Adrenal gland (tissue), 9 donors: ENCODE measurements at regions not wholly inside any gene's neighbourhood (a gene's known extent, or its start where the extent isn't known, plus 50 kb on each side); places are given as distances from the start of the nearest gene placed in this dataset.

Experiments used
- DNase-seq, 7 donors: peaks; one replicate each; pipeline ENCODE4 v3.0.0-alpha.2; 2019 to 2020
- H3K27ac ChIP-seq, 5 donors: fragments of 200-600 bp; sonication (generic) in 4 of 5; 1 replicate in 3 of 5; 2 replicates in 2 of 5; pipeline versions ENCODE4 v1.5.1 to v1.8.0; 2016 to 2020; ENCODE audit warnings: mild to moderate bottlenecking in 1 of 5
- H3K27me3 ChIP-seq: fragments of 200-600 bp; 2 replicates; pipeline ENCODE4 v1.8.0; 2021
- H3K36me3 ChIP-seq, 2 donors: fragments of 200-600 bp; replicated peaks in 1 of 2; 1 replicate in 1 of 2; 2 replicates in 1 of 2; pipeline versions ENCODE4 v1.5.1 to v1.8.0; 2018 to 2022
- H3K4me1 ChIP-seq, 2 donors: fragments of 200-600 bp; replicated peaks in 1 of 2; 1 replicate in 1 of 2; 2 replicates in 1 of 2; pipeline versions ENCODE4 v1.5.1 to v1.8.0; 2018 to 2021
- H3K4me3 ChIP-seq, 4 donors: fragments of 200-600 bp; sonication (generic) in 3 of 4; one replicate each; pipeline ENCODE4 v1.5.1; 2016 to 2018
- H3K9me3 ChIP-seq, 3 donors: fragments of 200-600 bp; sonication (generic) in 1 of 3; replicated peaks in 1 of 3; 1 replicate in 2 of 3; 2 replicates in 1 of 3; pipeline versions ENCODE4 v1.5.1 to v1.8.0; 2016 to 2021
- POLR2A ChIP-seq, 2 donors: fragments of 450-650 bp; IDR thresholded peaks; one replicate each; pipeline ENCODE4 v1.6.1; 2017; ENCODE audit warnings: antibody characterized with exemption in 2 of 2, mild to moderate bottlenecking in 2 of 2, moderate library complexity in 1 of 2
- WGBS, 4 donors: extraction: QIAGEN DNeasy Blood & Tissue Kit in 2 of 4; methylation state at CpG; one replicate each; pipeline versions ENCODE4 v1.1.5 to v1.1.7; 2013 to 2017; 5-methylcytosine and 5-hydroxymethylcytosine counted together
- intact Hi-C, 2 donors: fragments of 100-400 bp; cut with DNase I; formaldehyde crosslinking; loops; one replicate each; pipeline versions ENCODE4 v1.14.1 to v1.15.0; 2022 to 2023
- TF ChIP-seq, protein P1 (sequence below), 6 experiments: fragments of 450-650 bp in 4 of 6; fragments of 200-600 bp in 2 of 6; sonication (generic) in 1 of 6; IDR thresholded peaks; 1 replicate in 5 of 6; 2 replicates in 1 of 6; pipeline versions ENCODE4 v1.5.1 to v1.8.0; 2016 to 2021; ENCODE audit warnings: antibody characterized with exemption in 6 of 6, mild to moderate bottlenecking in 2 of 6, moderate library complexity in 1 of 6
- donor health status: healthy with polysubstance abuse.
- donor health status: Bipolar disorder and iron deficiency.
- donor health status: DM: yes; HTN: yes; CAD: no.
- donor health status: DM: no; HTN: no; CAD: no.
- donor health status: DM: no; HTN: no; CAD: no.

DNA sequence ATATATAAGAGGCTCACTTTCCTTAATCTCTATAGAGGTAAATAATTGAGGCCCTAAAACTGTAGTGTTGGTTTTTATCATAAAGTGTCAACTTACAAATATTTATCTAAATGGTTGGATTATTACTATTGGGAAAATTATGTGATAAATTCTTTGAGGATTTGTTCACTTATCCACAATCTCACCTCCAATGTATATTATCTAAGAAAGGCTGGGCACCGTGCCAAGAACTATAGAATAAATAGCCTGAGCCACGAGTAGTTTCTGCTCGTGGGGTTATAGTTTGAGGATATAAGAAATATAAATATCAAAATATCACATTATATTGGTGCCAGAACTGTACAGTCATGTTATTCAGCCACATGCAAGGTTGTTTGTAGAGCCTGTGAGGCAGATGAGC lies 177.9 kb downstream of the VEGFC start:
- Histone ChIP-seq H3K27me3 (no peaks in the 10 kb centered on the region), H3K36me3 (no peaks in the 10 kb centered on the region), H3K4me1 (no peaks in the 10 kb centered on the region), H3K27ac (no peak overlapping the region), H3K4me3 (no peak overlapping the region), H3K9me3 (no peaks in the 10 kb centered on the region)
- no peak for DNase-seq
- TF ChIP-seq, protein P1, sequence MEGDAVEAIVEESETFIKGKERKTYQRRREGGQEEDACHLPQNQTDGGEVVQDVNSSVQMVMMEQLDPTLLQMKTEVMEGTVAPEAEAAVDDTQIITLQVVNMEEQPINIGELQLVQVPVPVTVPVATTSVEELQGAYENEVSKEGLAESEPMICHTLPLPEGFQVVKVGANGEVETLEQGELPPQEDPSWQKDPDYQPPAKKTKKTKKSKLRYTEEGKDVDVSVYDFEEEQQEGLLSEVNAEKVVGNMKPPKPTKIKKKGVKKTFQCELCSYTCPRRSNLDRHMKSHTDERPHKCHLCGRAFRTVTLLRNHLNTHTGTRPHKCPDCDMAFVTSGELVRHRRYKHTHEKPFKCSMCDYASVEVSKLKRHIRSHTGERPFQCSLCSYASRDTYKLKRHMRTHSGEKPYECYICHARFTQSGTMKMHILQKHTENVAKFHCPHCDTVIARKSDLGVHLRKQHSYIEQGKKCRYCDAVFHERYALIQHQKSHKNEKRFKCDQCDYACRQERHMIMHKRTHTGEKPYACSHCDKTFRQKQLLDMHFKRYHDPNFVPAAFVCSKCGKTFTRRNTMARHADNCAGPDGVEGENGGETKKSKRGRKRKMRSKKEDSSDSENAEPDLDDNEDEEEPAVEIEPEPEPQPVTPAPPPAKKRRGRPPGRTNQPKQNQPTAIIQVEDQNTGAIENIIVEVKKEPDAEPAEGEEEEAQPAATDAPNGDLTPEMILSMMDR (IDR thresholded peaks at IDR 0.05): no peak
- TF ChIP-seq POLR2A (IDR thresholded peaks at IDR 0.05): no peak
- WGBS, 4 donors: 54 to 65% (median 61%) methylated on average over 3 of the region's 3 CpGs
- intact Hi-C loops: no loop called here

DNA sequence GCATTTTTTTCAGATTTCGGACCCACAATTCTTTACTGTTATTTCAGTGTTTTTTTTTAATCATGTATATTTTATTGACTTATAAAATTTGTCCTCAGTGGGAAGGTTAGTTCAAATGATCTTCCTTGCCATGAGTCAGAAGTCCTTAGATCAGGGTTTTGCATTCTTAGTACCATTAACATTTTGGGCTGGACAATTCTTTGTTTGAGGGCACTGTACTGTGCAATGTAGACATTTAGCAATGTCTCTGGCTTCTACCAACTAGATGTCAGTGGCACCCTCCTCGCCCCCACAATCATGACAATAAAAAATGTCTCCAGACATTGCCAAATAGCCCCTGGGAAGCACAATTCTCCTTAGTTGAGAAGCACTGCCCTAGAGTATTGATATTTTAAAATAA lies 176.6 kb downstream of the VEGFC start:
- H3K36me3 ChIP-seq: no peaks in the 10 kb centered on the region
- no peak overlapping the region for H3K4me3 ChIP-seq
- H3K4me1 ChIP-seq: no peaks in the 10 kb centered on the region
- no peak for TF ChIP-seq POLR2A (IDR thresholded peaks at IDR 0.05)
- TF ChIP-seq, protein P1 (IDR thresholded peaks at IDR 0.05): no peak
- intact Hi-C loops: no loop called here
- DNase-seq: no peak
- no peaks in the 10 kb centered on the region for H3K9me3 ChIP-seq
- H3K27ac ChIP-seq: no peak overlapping the region
- 75 to 86% (median 83%) methylated on average over 2 of the region's 2 CpGs for WGBS, 4 donors
- no peaks in the 10 kb centered on the region for H3K27me3 ChIP-seq

DNA sequence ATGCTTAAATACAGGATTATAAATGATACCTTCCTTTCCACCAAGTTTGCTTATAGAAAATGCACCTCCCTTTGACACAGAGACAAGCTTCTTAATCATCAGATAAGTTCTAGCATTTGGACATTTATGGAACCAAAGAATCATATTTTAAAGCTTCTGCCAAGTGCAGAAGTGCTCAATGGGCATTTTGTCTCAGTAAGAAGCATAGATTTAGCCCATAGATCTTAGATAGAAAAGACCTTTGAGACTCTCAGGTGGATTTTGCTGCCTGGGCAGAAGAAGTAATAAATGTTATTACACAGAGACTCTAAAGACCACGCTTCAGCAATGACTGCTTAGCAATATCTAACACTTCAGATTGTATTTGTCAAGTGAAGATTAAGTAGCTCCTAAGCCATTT lies 174.6 kb downstream of the VEGFC start:
- peaks cover 4 to 8% of the 10 kb centered on the region in 2 donors for H3K4me1 ChIP-seq
- TF ChIP-seq, protein P1 (IDR thresholded peaks at IDR 0.05): no peak
- no peak for TF ChIP-seq POLR2A (IDR thresholded peaks at IDR 0.05)

DNA sequence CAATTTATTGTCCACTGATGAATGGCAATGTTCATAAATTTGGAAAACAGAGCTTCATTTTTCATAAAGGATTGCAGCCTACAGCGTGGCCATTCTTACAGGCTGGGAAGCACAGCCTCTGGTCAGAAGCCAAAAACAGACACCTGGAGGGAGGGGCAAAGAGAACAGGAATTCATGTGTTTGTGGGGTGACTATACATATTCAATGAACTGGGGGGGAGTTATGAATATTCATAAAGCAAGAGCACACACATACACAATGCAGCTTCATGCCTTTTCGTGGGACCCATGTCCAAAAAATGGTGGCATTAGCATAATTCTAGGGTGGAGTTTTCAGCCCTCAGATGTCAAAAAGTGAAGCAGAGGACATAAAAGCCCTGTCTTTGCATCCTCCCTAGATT lies 173.3 kb downstream of the VEGFC start:
- no peaks in the 10 kb centered on the region for H3K27me3 ChIP-seq
- H3K27ac ChIP-seq: no peak overlapping the region
- TF ChIP-seq, protein P1 (IDR thresholded peaks at IDR 0.05): no peak
- TF ChIP-seq POLR2A (IDR thresholded peaks at IDR 0.05): no peak
- 87 to 94% (median 92%) methylated on average over 2 of the region's 2 CpGs for WGBS, 4 donors
- H3K4me1 ChIP-seq: peaks cover 4 to 8% of the 10 kb centered on the region in 2 donors
- H3K4me3 ChIP-seq: no peak overlapping the region
- intact Hi-C loops: no loop called here
- no peaks in the 10 kb centered on the region for H3K36me3 ChIP-seq
- DNase-seq: no peak
- no peaks in the 10 kb centered on the region for H3K9me3 ChIP-seq

More for the DNA sequence above, 174.6 kb downstream of the VEGFC start:
- Histone ChIP-seq H3K4me3 (no peak overlapping the region), H3K27ac (no peak overlapping the region), H3K27me3 (no peaks in the 10 kb centered on the region), H3K36me3 (no peaks in the 10 kb centered on the region), H3K9me3 (no peaks in the 10 kb centered on the region)
- no peak for DNase-seq
- 69 to 87% (median 78%) methylated on average over 1 of the region's 1 CpG for WGBS, 4 donors
- intact Hi-C loops: no loop called here
